Activated CD4-positive, alpha-beta memory T cell treated with anti-CD3 and anti-CD28 coated beads, Interleukin-2, amount 10 ng/mL, durations not matched to agents 7 days and 5 days (primary cell): ENCODE measurements at regions not wholly inside any gene's neighbourhood (a gene's known extent, or its start where the extent isn't known, plus 50 kb on each side); places are given as distances from the start of the nearest gene placed in this dataset.
"Not testable (repeated sequence)": the region's sequence is repeated elsewhere in the genome, so short reads cannot be mapped to it uniquely, and the experiment has no call there.

Experiments
- CTCF ChIA-PET: fragments of 350-600 bp; sonication (Branson Sonifier 250); formaldehyde crosslinking; loops from one replicate; lab custom pipeline; 2021; ENCODE audit warnings: antibody characterized with exemption, inconsistent platforms; lab: Charles Lee
- POLR2A ChIA-PET: fragments of 350-600 bp; sonication (Branson Sonifier 250); formaldehyde crosslinking; loops from one replicate; lab custom pipeline; 2021; ENCODE audit warnings: antibody characterized with exemption; lab: Charles Lee
- DNase-seq: peaks from one replicate; pipeline ENCODE4 v3.0.0-alpha.2; 2020
- H3K27ac Mint-ChIP-seq: one replicate; pipeline ENCODE4 v1.8.0; 2021; ENCODE audit warnings: mild to moderate bottlenecking, mixed read lengths
- H3K27me3 Mint-ChIP-seq: one replicate; pipeline ENCODE4 v1.8.0; 2021; ENCODE audit warnings: mixed read lengths
- H3K36me3 Mint-ChIP-seq: one replicate; pipeline ENCODE4 v1.8.0; 2021; ENCODE audit warnings: low read depth, mixed read lengths
- H3K4me1 Mint-ChIP-seq: one replicate; pipeline ENCODE4 v1.8.0; 2021; ENCODE audit warnings: mixed read lengths
- H3K4me3 Mint-ChIP-seq: one replicate; pipeline ENCODE4 v1.8.0; 2021; ENCODE audit warnings: mild to moderate bottlenecking, mixed read lengths
- H3K9me3 Mint-ChIP-seq: one replicate; pipeline ENCODE4 v1.8.0; 2021; ENCODE audit warnings: mixed read lengths

DNA sequence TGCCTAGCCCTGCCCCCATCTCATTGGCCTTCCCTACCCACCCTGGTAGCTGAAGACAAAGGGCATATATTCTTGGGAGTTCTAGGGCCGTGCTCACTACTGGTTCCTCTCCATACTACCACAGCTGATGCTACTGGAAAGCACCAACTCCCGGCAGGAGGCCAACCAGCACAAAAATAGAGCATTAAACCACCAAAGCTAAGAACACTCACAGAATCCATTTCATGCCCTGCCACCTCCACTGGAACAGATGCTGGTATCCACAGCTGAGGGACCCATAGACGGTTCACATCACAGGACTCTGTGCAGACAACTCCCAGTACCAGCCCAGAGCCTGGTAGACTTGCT lies 170.4 kb downstream of the SEC23A start:
- H3K36me3 Mint-ChIP-seq, DNase-seq, POLR2A ChIA-PET, H3K4me1 Mint-ChIP-seq, H3K27ac Mint-ChIP-seq, H3K9me3 Mint-ChIP-seq, CTCF ChIA-PET, H3K27me3 Mint-ChIP-seq, H3K4me3 Mint-ChIP-seq: not testable (repeated sequence)

DNA sequence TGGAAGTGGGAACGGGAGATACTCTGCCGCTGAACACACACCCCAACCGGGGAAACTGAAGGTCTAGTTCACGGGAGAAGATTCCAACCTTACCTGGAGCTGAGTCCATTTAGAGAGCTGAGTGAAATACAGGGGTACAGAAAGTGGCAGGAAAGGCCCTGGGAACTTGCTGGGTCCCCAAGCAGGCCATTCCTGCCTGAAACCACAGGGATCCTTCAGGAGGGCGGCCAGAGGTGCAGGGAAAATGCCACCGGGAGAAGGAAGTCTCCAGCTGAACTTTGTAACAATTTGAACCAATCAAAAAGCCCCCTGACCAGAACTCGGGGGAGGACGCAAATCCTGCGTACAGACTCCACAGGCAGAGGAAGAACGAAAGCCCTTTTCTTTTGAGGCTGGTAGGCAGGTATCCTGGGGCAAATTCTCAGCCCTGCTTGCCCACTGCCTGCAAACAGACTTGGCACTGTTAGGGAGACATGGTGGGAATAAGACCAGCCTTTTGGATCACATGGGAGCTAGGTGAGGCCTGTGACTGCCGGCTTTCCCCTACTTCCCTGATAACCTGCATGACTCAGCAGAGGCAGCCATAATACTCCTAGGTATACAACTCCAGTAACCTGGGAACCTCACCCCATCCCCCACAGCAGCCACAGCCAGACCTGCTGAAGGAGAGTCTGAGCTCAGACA lies 170.9 kb downstream of the SEC23A start:
- peaks cover 2% of the 10 kb centered on the region for H3K9me3 Mint-ChIP-seq
- H3K4me1 Mint-ChIP-seq = no peaks in the 10 kb centered on the region
- DNase-seq = no peak
- H3K36me3 Mint-ChIP-seq = no peaks in the 10 kb centered on the region
- no peak overlapping the region for H3K27ac Mint-ChIP-seq
- no peaks in the 10 kb centered on the region for H3K27me3 Mint-ChIP-seq
- ChIA-PET CTCF (no interaction called here), POLR2A (no interaction called here)
- H3K4me3 Mint-ChIP-seq = no peak overlapping the region

DNA sequence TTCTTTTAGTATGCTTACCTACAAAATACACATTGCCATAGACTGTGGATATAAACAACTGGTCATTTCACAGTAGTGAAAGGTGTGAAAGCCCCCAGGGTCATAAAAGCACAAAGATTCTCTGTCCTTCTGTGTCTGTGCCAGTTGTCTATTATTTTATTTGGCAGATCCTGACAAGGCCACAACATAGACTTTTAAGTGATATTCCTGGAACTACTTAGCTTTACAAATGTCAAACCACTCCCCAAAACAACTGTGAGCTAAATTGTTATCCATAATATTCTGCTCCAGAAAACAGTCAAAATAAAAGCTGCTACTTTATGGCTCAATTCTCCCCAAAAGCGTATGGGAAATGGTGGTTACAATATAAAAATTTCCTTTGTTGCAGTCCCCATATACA lies 172.1 kb downstream of the SEC23A start:
- Mint-ChIP-seq H3K27me3 (no peaks in the 10 kb centered on the region), H3K27ac (no peak overlapping the region), H3K4me3 (no peak overlapping the region), H3K9me3 (peaks cover 2% of the 10 kb centered on the region), H3K4me1 (no peaks in the 10 kb centered on the region), H3K36me3 (no peaks in the 10 kb centered on the region)
- no peak for DNase-seq
- CTCF ChIA-PET = no interaction called here
- POLR2A ChIA-PET = no interaction called here

DNA sequence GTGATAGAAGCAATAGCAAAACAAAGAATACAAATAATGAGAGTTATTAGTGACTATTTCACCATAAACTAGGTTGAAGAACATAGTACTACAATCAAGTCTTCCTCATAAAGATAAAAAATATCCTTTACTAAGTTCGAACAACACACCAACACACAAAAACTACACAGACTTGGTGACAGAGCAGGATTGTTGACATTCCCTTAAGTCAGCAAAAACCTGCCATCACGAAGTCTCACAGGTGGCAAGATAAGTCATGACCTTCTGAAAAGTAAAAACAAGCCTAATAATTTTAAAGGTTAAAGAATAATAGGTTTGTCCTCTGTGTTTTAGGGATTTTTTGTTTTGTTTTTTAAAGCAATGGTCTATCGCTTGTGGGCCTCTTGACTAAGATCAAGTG lies 173.0 kb downstream of the SEC23A start:
- Mint-ChIP-seq H3K9me3 (peaks cover 2% of the 10 kb centered on the region), H3K27ac (no peak overlapping the region), H3K4me3 (no peak overlapping the region), H3K27me3 (no peaks in the 10 kb centered on the region), H3K4me1 (no peaks in the 10 kb centered on the region), H3K36me3 (no peaks in the 10 kb centered on the region)
- CTCF ChIA-PET = no interaction called here
- DNase-seq = no peak
- POLR2A ChIA-PET = no interaction called here

DNA sequence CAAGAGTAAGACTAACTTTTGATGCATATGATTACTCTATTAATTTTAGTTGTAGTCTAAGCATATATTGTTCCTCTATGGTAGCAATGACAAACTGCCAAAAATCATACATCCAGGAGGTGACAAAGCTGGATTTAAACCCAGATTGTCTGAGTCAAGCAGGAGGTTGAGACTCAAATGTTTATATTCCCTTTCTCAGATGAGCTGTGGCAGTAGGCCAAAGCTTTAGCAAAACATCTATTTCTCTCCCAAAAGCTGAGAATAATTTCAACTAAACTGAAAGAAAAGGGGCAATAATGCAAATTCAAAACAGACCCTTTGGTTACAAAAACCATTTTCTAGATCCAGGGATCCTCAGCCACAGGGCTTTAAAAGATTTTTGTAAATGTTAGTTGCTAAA lies 173.6 kb downstream of the SEC23A start:
- peaks cover 2% of the 10 kb centered on the region for H3K9me3 Mint-ChIP-seq
- ChIA-PET POLR2A (no interaction called here), CTCF (no interaction called here)
- no peaks in the 10 kb centered on the region for H3K36me3 Mint-ChIP-seq
- H3K4me1 Mint-ChIP-seq = no peaks in the 10 kb centered on the region
- H3K27ac Mint-ChIP-seq = no peak overlapping the region
- no peak for DNase-seq
- H3K4me3 Mint-ChIP-seq = no peak overlapping the region
- no peaks in the 10 kb centered on the region for H3K27me3 Mint-ChIP-seq

DNA sequence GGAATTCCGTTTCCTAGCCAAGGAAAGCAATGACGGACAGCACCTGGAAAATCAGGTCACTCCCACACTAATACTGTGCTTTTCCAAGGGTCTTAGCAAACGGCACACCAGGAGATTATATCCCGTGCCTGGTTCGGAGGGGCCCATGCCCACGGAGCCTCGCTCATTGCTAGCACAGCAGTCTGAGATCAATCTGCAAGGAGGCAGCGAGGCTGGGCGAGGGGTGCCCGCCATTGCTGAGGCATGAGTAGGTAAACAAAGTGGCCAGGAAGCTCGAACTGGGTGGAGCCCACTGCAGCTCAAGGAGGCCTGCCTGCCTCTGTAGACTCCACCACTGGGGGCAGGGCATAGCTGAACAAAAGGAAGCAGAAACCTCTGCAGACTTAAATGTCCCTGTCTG lies 181.1 kb downstream of the SEC23A start:
- POLR2A ChIA-PET, H3K9me3 Mint-ChIP-seq, H3K27me3 Mint-ChIP-seq, H3K36me3 Mint-ChIP-seq, H3K27ac Mint-ChIP-seq, H3K4me3 Mint-ChIP-seq, DNase-seq, CTCF ChIA-PET, H3K4me1 Mint-ChIP-seq: not testable (repeated sequence)

DNA sequence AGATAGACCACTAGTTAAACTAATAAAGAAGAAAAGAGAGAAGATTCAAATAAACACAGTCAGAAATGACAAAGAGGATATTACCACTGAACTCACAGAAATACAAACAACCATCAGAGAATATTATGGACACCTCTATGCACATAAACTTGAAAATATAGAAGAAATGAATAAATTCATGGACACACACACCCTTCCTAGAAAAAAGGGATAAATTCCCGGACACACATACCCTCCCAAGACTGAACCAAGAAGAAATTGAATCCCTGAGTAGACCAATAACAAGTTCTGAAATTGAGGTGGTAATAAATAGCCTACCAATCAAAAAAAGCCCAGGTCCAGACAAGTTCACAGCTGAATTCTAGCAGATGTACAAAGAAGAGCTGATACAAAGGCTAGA lies 187.9 kb downstream of the SEC23A start:
- DNase-seq = no peak
- no peak overlapping the region for H3K4me3 Mint-ChIP-seq
- no peaks in the 10 kb centered on the region for H3K36me3 Mint-ChIP-seq
- H3K27me3 Mint-ChIP-seq = peaks cover 4% of the 10 kb centered on the region
- H3K9me3 Mint-ChIP-seq = no peaks in the 10 kb centered on the region
- ChIA-PET CTCF (no interaction called here), POLR2A (no interaction called here)
- H3K27ac Mint-ChIP-seq = no peak overlapping the region
- no peaks in the 10 kb centered on the region for H3K4me1 Mint-ChIP-seq

DNA sequence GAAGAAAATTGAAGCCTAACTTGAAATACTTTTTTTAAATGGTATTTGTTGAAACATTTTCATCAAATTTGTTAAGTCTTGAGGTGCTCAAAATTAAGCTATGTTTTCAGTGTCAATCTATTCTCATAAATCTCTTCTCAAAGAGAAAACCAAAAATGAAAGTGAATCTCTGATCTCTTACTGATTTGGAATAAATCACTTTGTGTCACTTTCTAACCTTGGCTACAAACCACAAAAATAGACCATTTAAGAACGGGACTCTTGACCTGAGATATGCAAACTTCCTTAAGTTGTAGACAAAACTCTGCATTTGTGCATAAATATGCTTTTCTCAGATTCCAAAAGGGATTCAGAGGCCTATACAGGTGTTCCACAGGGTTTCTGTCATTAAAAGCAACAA lies 192.9 kb downstream of the SEC23A start:
- no peak for DNase-seq
- H3K4me1 Mint-ChIP-seq = no peaks in the 10 kb centered on the region
- CTCF ChIA-PET = interaction anchor here (1.5 kb wide), 1 partner anchor 42 kb away, joined by 3 read pairs; no protein-coding TSS in a partner anchor
- no peaks in the 10 kb centered on the region for H3K9me3 Mint-ChIP-seq
- H3K27ac Mint-ChIP-seq = no peak overlapping the region
- POLR2A ChIA-PET = no interaction called here
- peaks cover 5% of the 10 kb centered on the region for H3K27me3 Mint-ChIP-seq
- H3K36me3 Mint-ChIP-seq = no peaks in the 10 kb centered on the region
- H3K4me3 Mint-ChIP-seq = no peak overlapping the region

DNA sequence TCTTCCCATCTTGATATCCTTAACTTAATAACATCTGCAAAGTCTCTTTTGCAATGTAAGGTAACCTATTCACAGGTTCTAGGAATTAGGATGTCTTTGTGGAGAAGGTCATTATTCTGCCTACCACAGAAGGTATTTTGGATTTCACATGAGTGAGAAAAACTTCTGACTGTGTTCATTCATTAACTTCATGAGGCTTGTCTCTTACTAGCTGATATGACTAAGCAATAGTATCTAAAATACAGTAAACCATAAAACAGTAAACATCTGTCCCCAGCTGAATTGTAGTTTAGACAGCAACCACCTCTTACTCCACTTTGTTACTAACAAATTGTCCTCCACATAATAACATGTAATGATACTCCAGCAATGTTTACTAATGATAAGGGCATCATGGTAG lies 198.1 kb downstream of the SEC23A start:
- Mint-ChIP-seq H3K4me3 (no peak overlapping the region), H3K36me3 (no peaks in the 10 kb centered on the region), H3K27me3 (peaks cover 13% of the 10 kb centered on the region), H3K9me3 (no peaks in the 10 kb centered on the region), H3K27ac (no peak overlapping the region), H3K4me1 (no peaks in the 10 kb centered on the region)
- POLR2A ChIA-PET = no interaction called here
- DNase-seq = no peak
- CTCF ChIA-PET = no interaction called here

DNA sequence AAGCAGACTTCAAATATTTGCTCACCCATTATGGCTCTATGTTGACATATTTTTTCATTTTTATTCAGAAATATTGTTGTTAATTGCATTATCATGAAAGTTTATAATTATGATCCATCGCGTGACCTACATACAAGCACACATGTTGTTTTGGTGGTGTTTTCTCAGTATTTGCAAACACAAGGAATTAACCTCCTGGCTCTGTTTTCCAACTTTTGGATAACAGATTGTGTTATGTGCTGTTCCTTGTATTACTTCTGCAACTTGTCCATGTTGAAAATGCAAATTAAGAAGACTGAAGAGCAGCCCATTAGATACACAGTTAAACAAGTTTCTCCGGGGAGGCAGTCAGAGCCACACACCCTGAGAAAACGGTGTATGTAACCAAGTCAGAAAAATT lies 201.2 kb downstream of the SEC23A start:
- no peaks in the 10 kb centered on the region for H3K4me1 Mint-ChIP-seq
- DNase-seq = no peak
- CTCF ChIA-PET = no interaction called here
- no peaks in the 10 kb centered on the region for H3K9me3 Mint-ChIP-seq
- POLR2A ChIA-PET = no interaction called here
- peaks cover 13% of the 10 kb centered on the region for H3K27me3 Mint-ChIP-seq
- H3K27ac Mint-ChIP-seq = no peak overlapping the region
- H3K4me3 Mint-ChIP-seq = no peak overlapping the region
- no peaks in the 10 kb centered on the region for H3K36me3 Mint-ChIP-seq

DNA sequence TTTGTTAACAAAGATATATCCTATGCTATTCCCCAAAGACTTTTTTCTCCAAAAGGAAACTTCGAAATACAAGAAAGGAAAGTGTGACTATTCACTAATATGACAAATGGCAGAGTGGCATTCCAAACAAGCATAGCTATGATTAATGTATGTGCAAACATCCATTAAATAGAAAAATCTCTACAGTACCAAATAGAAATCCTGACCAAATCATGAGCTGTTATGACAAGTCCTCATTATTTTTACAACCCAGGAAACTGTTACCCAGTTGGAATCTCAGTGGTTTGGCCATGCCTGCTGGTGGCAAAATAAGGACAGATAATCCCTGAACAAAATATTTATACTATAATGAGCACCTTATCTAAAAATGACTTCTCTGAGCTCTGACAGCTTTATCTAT lies 202.1 kb downstream of the SEC23A start:
- no peaks in the 10 kb centered on the region for H3K9me3 Mint-ChIP-seq
- no peaks in the 10 kb centered on the region for H3K36me3 Mint-ChIP-seq
- H3K27ac Mint-ChIP-seq = no peak overlapping the region
- ChIA-PET POLR2A (no interaction called here), CTCF (no interaction called here)
- no peak for DNase-seq
- no peak overlapping the region for H3K4me3 Mint-ChIP-seq
- H3K4me1 Mint-ChIP-seq = no peaks in the 10 kb centered on the region
- H3K27me3 Mint-ChIP-seq = peaks cover 9% of the 10 kb centered on the region

DNA sequence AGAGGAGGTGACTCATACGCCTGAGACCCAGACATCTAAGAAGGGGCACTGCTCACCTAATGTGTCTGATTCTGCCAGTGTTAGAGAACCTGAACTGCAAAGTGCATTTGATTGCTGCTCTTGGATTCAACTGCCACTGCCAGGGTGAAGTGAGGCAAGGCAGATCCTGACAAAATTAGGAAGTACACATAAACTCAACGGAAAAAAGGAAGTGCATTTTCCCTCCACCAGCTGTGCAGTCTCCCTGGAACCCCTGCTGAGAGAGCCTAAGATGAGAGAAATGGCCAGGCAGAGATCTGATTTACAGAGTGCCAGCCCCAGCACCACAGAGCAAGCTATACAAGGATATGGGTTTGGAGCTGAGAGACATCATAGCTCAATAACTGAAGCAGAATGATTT lies 215.3 kb downstream of the SEC23A start:
- Mint-ChIP-seq H3K4me1 (no peaks in the 10 kb centered on the region), H3K27ac (no peak overlapping the region), H3K9me3 (no peaks in the 10 kb centered on the region), H3K27me3 (peaks cover 3% of the 10 kb centered on the region), H3K36me3 (no peaks in the 10 kb centered on the region), H3K4me3 (no peak overlapping the region)
- ChIA-PET POLR2A (no interaction called here), CTCF (no interaction called here)
- DNase-seq = no peak

DNA sequence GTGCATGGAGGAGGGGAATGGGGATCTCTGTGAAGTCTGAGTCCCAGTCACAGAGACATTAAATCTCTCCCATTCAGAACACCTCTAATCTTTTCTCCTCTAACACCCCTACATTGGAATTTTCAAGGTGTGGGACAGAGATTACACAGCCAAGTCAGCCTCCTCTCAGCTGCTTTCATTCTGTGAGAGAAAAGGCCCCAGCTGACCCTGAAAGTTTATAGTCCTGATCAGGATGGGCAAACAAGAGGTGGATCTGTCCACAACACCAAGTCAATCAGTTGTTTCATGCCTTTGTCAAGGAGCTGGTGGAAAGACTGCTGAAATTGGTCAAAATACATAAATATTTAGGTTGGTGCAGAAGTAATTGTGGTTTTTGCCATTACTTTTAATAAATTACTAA lies 218.9 kb downstream of the SEC23A start:
- Mint-ChIP-seq H3K9me3 (no peaks in the 10 kb centered on the region), H3K4me1 (no peaks in the 10 kb centered on the region), H3K27ac (no peak overlapping the region), H3K36me3 (no peaks in the 10 kb centered on the region), H3K27me3 (peaks cover 11% of the 10 kb centered on the region), H3K4me3 (no peak overlapping the region)
- ChIA-PET POLR2A (no interaction called here), CTCF (interaction anchor here (1.3 kb wide), 1 partner anchor 14 kb away, joined by 4 read pairs; no protein-coding TSS in a partner anchor)
- DNase-seq = no peak

DNA sequence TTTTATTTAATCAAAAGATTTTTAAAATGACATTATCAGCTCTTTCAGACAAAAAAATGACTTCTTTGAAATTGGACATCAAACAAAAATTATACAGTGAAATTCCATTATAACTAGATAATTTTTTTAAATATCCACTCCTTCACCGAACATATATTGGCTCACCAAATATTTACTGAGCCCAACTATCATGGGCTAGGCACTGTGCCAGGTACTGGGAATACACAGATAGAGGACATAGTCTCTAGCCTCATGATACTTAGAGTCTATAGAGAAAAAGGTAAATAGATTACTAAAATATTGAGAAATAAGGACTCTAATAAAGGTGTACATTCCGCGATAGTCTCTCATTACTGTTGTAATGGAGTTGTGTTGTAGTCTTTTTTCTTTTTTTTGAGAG lies 219.9 kb downstream of the SEC23A start:
- ChIA-PET POLR2A (no interaction called here), CTCF (interaction anchor here (1.3 to 2.0 kb wide), 2 partner anchors 13 to 15 kb away, joined by 4 to 6 read pairs; no protein-coding TSS in a partner anchor)
- no peak overlapping the region for H3K4me3 Mint-ChIP-seq
- H3K36me3 Mint-ChIP-seq = no peaks in the 10 kb centered on the region
- H3K9me3 Mint-ChIP-seq = no peaks in the 10 kb centered on the region
- H3K27me3 Mint-ChIP-seq = peaks cover 13% of the 10 kb centered on the region
- H3K4me1 Mint-ChIP-seq = no peaks in the 10 kb centered on the region
- DNase-seq = no peak
- H3K27ac Mint-ChIP-seq = no peak overlapping the region
